MM.1S (cell line): ENCODE measurements at regions not wholly inside any gene's neighbourhood (a gene's known extent, or its start where the extent isn't known, plus 50 kb on each side); places are given as distances from the start of the nearest gene placed in this dataset.

Experiments
- DNase-seq: peaks from one replicate; pipeline ENCODE4 v3.0.0-alpha.2; 2015
- H2AFZ ChIP-seq: fragments of 300-600 bp; sonication (generic); 2 replicates; pipeline ENCODE4 v1.6.0; 2016; ENCODE audit warnings: antibody characterized with exemption, low read length
- H3F3A ChIP-seq: fragments of 300-600 bp; sonication (generic); 2 replicates; pipeline ENCODE4 v1.6.1; 2016; ENCODE audit warnings: mild to moderate bottlenecking, antibody characterized with exemption, low read length, moderate library complexity, mixed read lengths; ENCODE audit not compliant: insufficient read depth
- H3K27ac ChIP-seq: fragments of 300-600 bp; sonication (generic); 2 replicates; pipeline ENCODE4 v1.5.1; 2016; ENCODE audit warnings: mild to moderate bottlenecking, low read length
- H3K27me3 ChIP-seq: fragments of 300-600 bp; sonication (generic); replicated peaks from 2 replicates; pipeline ENCODE4 v1.6.0; 2016; ENCODE audit warnings: low read length; ENCODE audit not compliant: insufficient read depth
- H3K36me3 ChIP-seq: fragments of 300-600 bp; sonication (generic); replicated peaks from 2 replicates; pipeline ENCODE4 v1.6.1; 2016; ENCODE audit warnings: mild to moderate bottlenecking, low read length, mixed read lengths; ENCODE audit not compliant: insufficient read depth
- H3K4me1 ChIP-seq: fragments of 300-600 bp; sonication (generic); 2 replicates; pipeline ENCODE4 v1.6.1; 2016; ENCODE audit warnings: low read length, mixed read lengths
- H3K4me2 ChIP-seq: fragments of 300-600 bp; sonication (generic); 2 replicates; pipeline ENCODE4 v1.6.0; 2016; ENCODE audit warnings: low read depth, low read length
- H3K4me3 ChIP-seq: fragments of 300-600 bp; sonication (generic); 2 replicates; pipeline ENCODE4 v1.5.1; 2016; ENCODE audit warnings: low read length, mixed read lengths
- H3K79me2 ChIP-seq: fragments of 300-600 bp; sonication (generic); 2 replicates; pipeline ENCODE4 v1.6.1; 2016; ENCODE audit warnings: mixed run types, low read length, mixed read lengths
- H3K9ac ChIP-seq: fragments of 300-600 bp; sonication (generic); 2 replicates; pipeline ENCODE4 v1.6.1; 2016; ENCODE audit warnings: low read length, mixed read lengths
- H3K9me2 ChIP-seq: fragments of 300-600 bp; sonication (generic); replicated peaks from 2 replicates; pipeline ENCODE4 v1.6.1; 2016; ENCODE audit warnings: mild to moderate bottlenecking, low read length, mixed read lengths; ENCODE audit not compliant: insufficient read depth
- H3K9me3 ChIP-seq: fragments of 300-600 bp; sonication (generic); replicated peaks from 2 replicates; pipeline ENCODE4 v1.6.1; 2016; ENCODE audit warnings: mild to moderate bottlenecking, low read length, mixed read lengths; ENCODE audit not compliant: insufficient read depth
- H4K20me1 ChIP-seq: fragments of 300-600 bp; sonication (generic); 2 replicates; pipeline ENCODE4 v1.6.1; 2016; ENCODE audit warnings: mild to moderate bottlenecking, low read length, moderate library complexity, mixed read lengths; ENCODE audit not compliant: insufficient read depth
- CTCF ChIP-seq: fragments of 300-600 bp; sonication (generic); IDR thresholded peaks from 2 replicates; pipeline ENCODE4 v1.5.1; 2016; ENCODE audit warnings: antibody characterized with exemption, low read length, mixed read lengths
- EZH2 ChIP-seq: fragments of 300-600 bp; sonication (generic); optimal IDR thresholded peaks from 2 replicates; pipeline ENCODE3; 2017; ENCODE audit warnings: low read depth, mild to moderate bottlenecking, antibody characterized with exemption, low read length, mixed read lengths
- EZH2phosphoT487 ChIP-seq: fragments of 300-600 bp; sonication (generic); IDR thresholded peaks from 2 replicates; pipeline ENCODE4 v1.6.1; 2018; ENCODE audit warnings: antibody characterized with exemption, low read length

GRCh38 chr3:67875858-67876257, 221.4 kb upstream of the SUCLG2 start:
- no peak overlapping the region for H3K27ac ChIP-seq
- H3K4me2 ChIP-seq, result no peak overlapping the region
- no peaks in the 10 kb centered on the region for H3F3A ChIP-seq
- no peaks in the 10 kb centered on the region for H3K9me3 ChIP-seq
- no peaks in the 10 kb centered on the region for H3K79me2 ChIP-seq
- H3K4me3 ChIP-seq, result no peak overlapping the region
- H2AFZ ChIP-seq, result no peak overlapping the region
- no peak for TF ChIP-seq CTCF
- no peak for TF ChIP-seq EZH2
- TF ChIP-seq EZH2phosphoT487, result no peak
- H3K9ac ChIP-seq, result no peak overlapping the region
- H3K9me2 ChIP-seq, result no peaks in the 10 kb centered on the region; the same call in 1 of the 2 replicates
- H3K4me1 ChIP-seq, result no peaks in the 10 kb centered on the region
- no peak for DNase-seq
- no peaks in the 10 kb centered on the region for H3K27me3 ChIP-seq
- H4K20me1 ChIP-seq, result no peaks in the 10 kb centered on the region
- no peaks in the 10 kb centered on the region for H3K36me3 ChIP-seq

GRCh38 chr3:67875338-67875737, 220.9 kb upstream of the SUCLG2 start:
- Histone ChIP-seq H3K9ac (no peak overlapping the region), H3K27me3 (no peaks in the 10 kb centered on the region), H3K9me3 (no peaks in the 10 kb centered on the region), H3K4me3 (no peak overlapping the region), H3F3A (no peaks in the 10 kb centered on the region), H3K9me2 (no peaks in the 10 kb centered on the region; the same call in 1 of the 2 replicates), H4K20me1 (no peaks in the 10 kb centered on the region), H3K79me2 (no peaks in the 10 kb centered on the region), H3K27ac (no peak overlapping the region), H2AFZ (no peak overlapping the region), H3K4me1 (no peaks in the 10 kb centered on the region), H3K4me2 (no peak overlapping the region), H3K36me3 (no peaks in the 10 kb centered on the region)
- no peak for TF ChIP-seq CTCF
- TF ChIP-seq EZH2, result no peak
- no peak for TF ChIP-seq EZH2phosphoT487
- no peak for DNase-seq

GRCh38 chr3:67870477-67870876, 216.1 kb upstream of the SUCLG2 start:
- Histone ChIP-seq H3K4me1 (no peaks in the 10 kb centered on the region), H2AFZ (no peak overlapping the region), H3K4me3 (no peak overlapping the region), H3K9ac (no peak overlapping the region), H3K4me2 (no peak overlapping the region), H3K9me2 (no peaks in the 10 kb centered on the region; the same call in 1 of the 2 replicates), H3K9me3 (no peaks in the 10 kb centered on the region), H3K27ac (no peak overlapping the region), H3F3A (no peaks in the 10 kb centered on the region), H3K27me3 (no peaks in the 10 kb centered on the region), H3K79me2 (no peaks in the 10 kb centered on the region), H4K20me1 (no peaks in the 10 kb centered on the region), H3K36me3 (no peaks in the 10 kb centered on the region)
- TF ChIP-seq EZH2 (no peak), EZH2phosphoT487 (no peak), CTCF (no peak)
- DNase-seq, result no peak
